ENCODE measurements at regions not wholly inside any gene's neighbourhood (a gene's known extent, or its start where the extent isn't known, plus 50 kb on each side); places are given as distances from the start of the nearest gene placed in this dataset.

DNA sequence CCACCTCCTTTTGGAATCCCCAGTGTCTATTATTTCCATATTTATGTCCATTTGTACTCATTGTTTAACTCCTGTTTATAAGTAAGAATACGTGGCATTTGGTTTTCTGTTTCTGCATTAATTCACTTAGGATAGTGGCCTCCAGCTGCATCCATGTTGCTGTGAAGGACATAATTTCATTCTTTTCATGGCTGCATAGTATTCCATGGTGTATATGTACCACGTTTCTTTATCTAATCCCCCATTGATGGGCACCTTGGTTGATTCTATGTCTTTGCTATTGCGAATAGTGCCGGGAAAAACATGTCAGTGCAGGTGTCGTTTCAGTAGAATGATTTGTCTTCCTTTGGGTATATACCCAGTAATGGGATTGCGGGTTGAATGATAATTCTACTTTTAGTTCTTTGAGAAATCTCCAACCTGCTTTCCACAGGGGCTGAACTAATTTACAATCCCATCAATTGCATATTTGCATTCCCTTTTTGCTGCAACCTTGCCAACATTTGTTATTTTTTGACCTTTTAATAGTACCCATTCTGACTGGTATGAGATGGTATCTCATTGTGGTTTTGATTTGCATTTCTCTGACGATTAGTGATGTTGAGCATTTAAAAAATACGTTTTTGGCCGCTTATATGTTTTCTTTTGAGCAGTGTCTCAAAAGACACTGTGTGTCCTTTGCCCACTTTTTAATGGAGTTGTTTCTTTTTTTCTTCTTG, 373.2 kb upstream of the TNRC6C start:
- Histone ChIP-seq H4K20me1 (replicated peaks in 1 of 2; ENCODE audit: control insufficient read depth in 1 of 2, insufficient read depth in 2 of 2, low read length in 2 of 2) (peaks cover 0 to 2% of the 10 kb centered on the region in 2 experiments), H2BK12ac (ENCODE audit: low read depth, low read length) (no peak overlapping the region), H3K4me1 (replicated peaks in 1 of 4; ENCODE audit: control insufficient read depth in 3 of 4, insufficient read depth in 4 of 4, low read length in 3 of 4) (no peaks in the 10 kb centered on the region), H3K36me3 (ENCODE audit: control insufficient read depth in 2 of 4, insufficient read depth in 4 of 4, low read length in 3 of 4) (no peaks in the 10 kb centered on the region), H3K23ac (ENCODE audit: insufficient read length) (no peak overlapping the region), H2BK120ac (replicated peaks; ENCODE audit: low read depth, low read length) (no peak overlapping the region), H3K79me2 (ENCODE audit: control insufficient read depth in 1 of 2, insufficient read depth in 2 of 2, low read length in 2 of 2) (no peaks in the 10 kb centered on the region), H2BK15ac (ENCODE audit: low read length) (no peak overlapping the region), H2AFZ (ENCODE audit: low read length) (no peak overlapping the region), H3K27me3 (replicated peaks in 1 of 4; ENCODE audit: control insufficient read depth in 3 of 4, extremely low read depth in 1 of 4, insufficient read depth in 3 of 4, low read length in 3 of 4) (no peaks in the 10 kb centered on the region; a peak in 1 of 7 replicates), H2AK5ac (ENCODE audit: low read depth, low read length) (no peak overlapping the region), H4K5ac (ENCODE audit: insufficient read length, low read depth, low read length) (no peak overlapping the region), H3K9ac (replicated peaks in 1 of 4; ENCODE audit: extremely low read depth in 1 of 4, low read depth in 3 of 4, low read length in 3 of 4) (no peak overlapping the region), H3K4me2 (ENCODE audit: insufficient read depth in 1 of 2, low read depth in 2 of 2, low read length in 2 of 2) (no peak overlapping the region), H3K56ac (replicated peaks; ENCODE audit: insufficient read length, low read depth, low read length) (no peak overlapping the region), H3K9me3 (ENCODE audit: insufficient read depth in 2 of 2, low read depth in 1 of 2, low read length in 1 of 2) (no peaks in the 10 kb centered on the region), H2BK20ac (ENCODE audit: low read length) (no peak overlapping the region), H3K14ac (ENCODE audit: insufficient read length) (no peak overlapping the region), H4K91ac (replicated peaks; ENCODE audit: insufficient read length, low read length) (no peak overlapping the region), H3K4me3 (ENCODE audit: extremely low read depth in 1 of 4, insufficient read depth in 2 of 4, low read depth in 3 of 4, low read length in 4 of 4) (no peak overlapping the region), H3K79me1 (ENCODE audit: low read depth, low read length) (no peaks in the 10 kb centered on the region), H2BK5ac (ENCODE audit: low read depth, low read length) (no peak overlapping the region), H3K18ac (ENCODE audit: extremely low read depth, low read length) (no peak overlapping the region), H3K23me2 (ENCODE audit: low read depth, low read length) (no peaks in the 10 kb centered on the region), H3K27ac (ENCODE audit: low read depth, low read length) (no peak overlapping the region), H3K4ac (replicated peaks; ENCODE audit: insufficient read length, low read depth, low read length) (no peak overlapping the region), H4K8ac (ENCODE audit: extremely low read depth, insufficient read depth, low read length) (no peak overlapping the region)
- 83% methylated on average over 9 of the region's 9 CpGs; no CpG with 5 or more reads in 1 of the 2 experiments for WGBS, 2 experiments (ENCODE audit: extremely low coverage in 1 of 2, insufficient coverage in 1 of 2, insufficient read length in 1 of 2, insufficient replicate concordance in 2 of 2, low coverage in 1 of 2, low lambda C conversion rate in 2 of 2, missing lambda C conversion rate in 1 of 2)
- DNase-seq (ENCODE audit: low read depth in 1 of 2, low spot score in 2 of 2), result no peak
- no peak for FAIRE-seq
- no peak for TF ChIP-seq ZNF274 (IDR thresholded peaks at IDR 0.05; ENCODE audit: borderline replicate concordance, extremely low read depth, low read length)
- no peak for TF ChIP-seq ATF3 (IDR thresholded peaks at IDR 0.05; ENCODE audit: insufficient read depth, low read depth, low read length)
- TF ChIP-seq POU5F1 (IDR thresholded peaks at IDR 0.05; ENCODE audit: low read depth, low read length), result no peak
- TF ChIP-seq BCL11A (IDR thresholded peaks at IDR 0.05; ENCODE audit: low read depth in 2 of 2, low read length in 2 of 2), result no peak
- no peak for TF ChIP-seq CBX5 (IDR thresholded peaks at IDR 0.05; ENCODE audit: low read depth, low read length)
- TF ChIP-seq YY1 (IDR thresholded peaks at IDR 0.05; ENCODE audit: low read depth, low read length), result no peak
- TF ChIP-seq, protein P1, sequence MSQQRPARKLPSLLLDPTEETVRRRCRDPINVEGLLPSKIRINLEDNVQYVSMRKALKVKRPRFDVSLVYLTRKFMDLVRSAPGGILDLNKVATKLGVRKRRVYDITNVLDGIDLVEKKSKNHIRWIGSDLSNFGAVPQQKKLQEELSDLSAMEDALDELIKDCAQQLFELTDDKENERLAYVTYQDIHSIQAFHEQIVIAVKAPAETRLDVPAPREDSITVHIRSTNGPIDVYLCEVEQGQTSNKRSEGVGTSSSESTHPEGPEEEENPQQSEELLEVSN (IDR thresholded peaks at IDR 0.05), result no peak
- no peak for TF ChIP-seq KDM1A (IDR thresholded peaks at IDR 0.05; ENCODE audit: borderline replicate concordance, low read length)
- no peak for TF ChIP-seq CREB1 (IDR thresholded peaks at IDR 0.05)
- ChIA-PET CTCF (ENCODE audit: partially characterized antibody) (interaction anchor here (0.7 to 1.3 kb wide), 5 partner anchors 10 to 55 kb away, joined by 3 read pairs; no protein-coding TSS in a partner anchor), POLR2A (ENCODE audit: partially characterized antibody) (no interaction called here)
